ENCODE measurements at regions not wholly inside any gene's neighbourhood (a gene's known extent, or its start where the extent isn't known, plus 50 kb on each side); places are given as distances from the start of the nearest gene placed in this dataset.
"Not testable (repeated sequence)": the region's sequence is repeated elsewhere in the genome, so short reads cannot be mapped to it uniquely, and the experiment has no call there.

DNA sequence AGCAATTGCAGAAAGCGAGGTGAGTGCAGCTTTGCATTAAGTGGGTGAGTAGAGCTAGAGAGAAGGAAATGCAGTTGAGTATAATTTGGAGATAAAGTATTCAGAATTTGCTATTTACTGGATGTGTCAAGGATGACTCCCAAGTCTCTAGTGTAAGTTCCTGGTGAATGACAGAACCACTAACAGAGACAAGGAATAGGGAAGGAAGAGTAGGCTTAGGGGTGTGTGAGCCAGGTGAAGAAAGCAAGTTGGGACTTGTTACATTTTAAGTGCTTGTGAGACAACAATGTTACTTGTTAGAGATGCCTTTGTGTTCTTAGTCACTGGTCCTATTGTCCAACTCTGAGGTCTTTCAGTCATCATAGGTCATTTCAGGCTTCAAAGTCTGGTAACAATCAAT lies 70.8 kb downstream of the TBC1D26 start:
- CTCF ChIA-PET; POLR2A ChIA-PET; H3K9me3 ChIP-seq (ENCODE audit: control insufficient read depth, insufficient read depth, low read depth, low read length); H3K4me3 ChIP-seq (ENCODE audit: low read depth, low read length); H3K27ac ChIP-seq (ENCODE audit: extremely low read depth, low read depth, low read length); H3K36me3 ChIP-seq (ENCODE audit: control insufficient read depth in 2 of 2, insufficient read depth in 1 of 2, low read length in 2 of 2); H3K4me1 ChIP-seq (ENCODE audit: control insufficient read depth, insufficient read depth, low read length): not testable (repeated sequence)

- H3K4me1 ChIP-seq (ENCODE audit: control insufficient read depth, insufficient read depth, low read length); H3K36me3 ChIP-seq (ENCODE audit: control insufficient read depth in 2 of 2, insufficient read depth in 1 of 2, low read length in 2 of 2); H3K27ac ChIP-seq (ENCODE audit: extremely low read depth, low read depth, low read length); H3K4me3 ChIP-seq (ENCODE audit: low read depth, low read length); H3K9me3 ChIP-seq (ENCODE audit: control insufficient read depth, insufficient read depth, low read depth, low read length); POLR2A ChIA-PET; CTCF ChIA-PET: not testable (repeated sequence)
Measured at GRCh38 chr17:15806825-15807224, 74.7 kb downstream of the TBC1D26 start.

DNA sequence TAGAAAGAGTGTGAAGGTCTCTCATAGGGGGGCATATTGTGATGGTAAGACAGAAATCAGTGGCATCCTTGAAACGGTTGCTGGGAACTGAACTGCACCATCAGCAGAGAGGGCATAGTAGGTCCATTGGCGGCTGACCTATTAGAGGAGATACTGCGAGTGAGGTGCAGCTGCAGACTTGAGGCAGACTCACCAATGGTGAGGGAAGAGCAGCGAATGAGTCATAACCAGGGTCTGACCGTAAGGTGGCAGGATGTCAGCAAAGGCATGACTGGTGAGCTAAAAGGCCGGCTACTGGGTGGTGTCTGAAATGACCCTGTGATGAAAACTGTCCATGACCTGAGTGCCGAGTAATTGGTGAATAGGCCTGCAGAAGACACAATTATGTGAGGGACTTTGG lies 81.3 kb downstream of the TBC1D26 start:
- H3K36me3 ChIP-seq (ENCODE audit: control insufficient read depth in 2 of 2, insufficient read depth in 1 of 2, low read length in 2 of 2); H3K4me1 ChIP-seq (ENCODE audit: control insufficient read depth, insufficient read depth, low read length); CTCF ChIA-PET; H3K4me3 ChIP-seq (ENCODE audit: low read depth, low read length); H3K27ac ChIP-seq (ENCODE audit: extremely low read depth, low read depth, low read length); POLR2A ChIA-PET; H3K9me3 ChIP-seq (ENCODE audit: control insufficient read depth, insufficient read depth, low read depth, low read length): not testable (repeated sequence)

DNA sequence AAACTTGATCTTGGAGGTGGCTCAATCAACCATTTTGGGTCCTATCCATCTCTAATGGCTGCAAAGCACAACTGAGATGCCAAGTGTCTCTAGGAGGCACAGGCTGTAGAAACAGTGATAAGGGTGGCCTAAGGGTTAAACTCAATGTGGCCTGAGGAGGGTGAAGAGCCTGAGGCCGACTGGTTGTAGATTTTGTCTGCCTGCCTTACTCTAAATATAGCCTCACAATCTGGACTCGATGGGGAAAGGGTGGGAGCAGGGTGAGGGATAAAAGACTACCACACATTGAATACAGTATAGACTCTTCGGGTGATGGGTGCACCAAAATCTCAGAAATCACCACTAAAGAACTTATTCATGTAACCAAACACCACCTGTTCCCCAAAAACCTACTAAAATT lies 81.9 kb downstream of the TBC1D26 start:
- H3K4me1 ChIP-seq (ENCODE audit: control insufficient read depth, insufficient read depth, low read length); H3K36me3 ChIP-seq (ENCODE audit: control insufficient read depth in 2 of 2, insufficient read depth in 1 of 2, low read length in 2 of 2); H3K4me3 ChIP-seq (ENCODE audit: low read depth, low read length); POLR2A ChIA-PET; H3K9me3 ChIP-seq (ENCODE audit: control insufficient read depth, insufficient read depth, low read depth, low read length); H3K27ac ChIP-seq (ENCODE audit: extremely low read depth, low read depth, low read length); CTCF ChIA-PET: not testable (repeated sequence)

DNA sequence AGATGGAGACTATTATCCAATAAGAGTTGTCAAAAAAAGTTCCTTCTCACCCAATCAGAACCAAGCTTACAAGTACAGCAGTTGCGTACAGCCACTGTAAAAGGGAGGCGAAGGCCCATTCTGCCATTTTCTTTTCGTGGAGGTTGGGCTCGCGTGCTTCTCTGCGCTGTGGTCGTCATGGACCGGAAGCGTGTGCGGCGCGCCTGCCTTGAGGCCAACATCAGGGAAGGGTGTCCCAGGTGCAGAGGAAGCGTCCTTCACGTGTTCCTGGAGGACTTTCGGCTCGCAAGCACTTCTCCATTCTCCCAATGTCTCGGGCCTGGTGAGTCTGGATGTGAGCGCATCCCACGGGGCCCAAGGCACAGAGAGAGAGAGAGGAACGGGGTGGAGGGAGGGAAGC lies 85.8 kb downstream of the TBC1D26 start:
- H3K27ac ChIP-seq (ENCODE audit: extremely low read depth, low read depth, low read length); H3K9me3 ChIP-seq (ENCODE audit: control insufficient read depth, insufficient read depth, low read depth, low read length); H3K4me3 ChIP-seq (ENCODE audit: low read depth, low read length); H3K36me3 ChIP-seq (ENCODE audit: control insufficient read depth in 2 of 2, insufficient read depth in 1 of 2, low read length in 2 of 2); H3K4me1 ChIP-seq (ENCODE audit: control insufficient read depth, insufficient read depth, low read length); POLR2A ChIA-PET: not testable (repeated sequence)
- CTCF ChIA-PET = interaction anchor here (0.6 kb wide), 1 partner anchor 563 kb away, joined by 3 read pairs; the partner anchor contains the start of gene UBB

- H3K4me1 ChIP-seq (ENCODE audit: control insufficient read depth, insufficient read depth, low read length); H3K4me3 ChIP-seq (ENCODE audit: low read depth, low read length); H3K9me3 ChIP-seq (ENCODE audit: control insufficient read depth, insufficient read depth, low read depth, low read length); H3K27ac ChIP-seq (ENCODE audit: extremely low read depth, low read depth, low read length); POLR2A ChIA-PET; H3K36me3 ChIP-seq (ENCODE audit: control insufficient read depth in 2 of 2, insufficient read depth in 1 of 2, low read length in 2 of 2): not testable (repeated sequence)
- CTCF ChIA-PET = interaction anchor here (0.7 kb wide), 1 partner anchor 313 kb away, joined by 4 read pairs; no protein-coding TSS in a partner anchor
Measured at GRCh38 chr17:15822280-15822679, 90.2 kb downstream of the TBC1D26 start.

- H3K9me3 ChIP-seq (ENCODE audit: control insufficient read depth, insufficient read depth, low read depth, low read length); POLR2A ChIA-PET; H3K4me1 ChIP-seq (ENCODE audit: control insufficient read depth, insufficient read depth, low read length); H3K27ac ChIP-seq (ENCODE audit: extremely low read depth, low read depth, low read length); H3K4me3 ChIP-seq (ENCODE audit: low read depth, low read length); H3K36me3 ChIP-seq (ENCODE audit: control insufficient read depth in 2 of 2, insufficient read depth in 1 of 2, low read length in 2 of 2): not testable (repeated sequence)
- CTCF ChIA-PET = interaction anchor here (0.6 to 2.3 kb wide), 14 partner anchors 8 to 622 kb away, joined by 3 to 16 read pairs (median 3); partner anchors contain the start of genes ADORA2B, TTC19 and ZSWIM7
- TF ChIP-seq ZBTB20 (tag by site-specific recombination; IDR thresholded peaks at IDR 0.05) (peak; percentile 34; the same call in 1 of the 2 replicates), ZNF341 (tag by site-specific recombination; IDR thresholded peaks at IDR 0.05; ENCODE audit: low read depth) (0 out of 2 replicates have a peak, but pooled peaks have one; percentile 19), ZEB2 (tag by site-specific recombination; IDR thresholded peaks at IDR 0.05) (0 out of 2 replicates have a peak, but pooled peaks have one; percentile 28), ZNF660 (tag by site-specific recombination; IDR thresholded peaks at IDR 0.05) (peak; percentile 99), GLIS2 (tag by site-specific recombination; IDR thresholded peaks at IDR 0.05) (peak; percentile 76), ZSCAN30 (tag by site-specific recombination; IDR thresholded peaks at IDR 0.05) (peak; percentile 69; the same call in 1 of the 2 replicates), ZNF654 (tag by site-specific recombination; IDR thresholded peaks at IDR 0.05; ENCODE audit: low read depth) (peak; percentile 90), IKZF3 (tag by site-specific recombination; IDR thresholded peaks at IDR 0.05) (peak; percentile 87), GLIS1 (tag by site-specific recombination; IDR thresholded peaks at IDR 0.05) (peak; percentile 59), ZSCAN4 (tag by site-specific recombination; IDR thresholded peaks at IDR 0.05) (peak; percentile 15; the same call in 1 of the 2 replicates)
- TF ChIP-seq, protein P1, sequence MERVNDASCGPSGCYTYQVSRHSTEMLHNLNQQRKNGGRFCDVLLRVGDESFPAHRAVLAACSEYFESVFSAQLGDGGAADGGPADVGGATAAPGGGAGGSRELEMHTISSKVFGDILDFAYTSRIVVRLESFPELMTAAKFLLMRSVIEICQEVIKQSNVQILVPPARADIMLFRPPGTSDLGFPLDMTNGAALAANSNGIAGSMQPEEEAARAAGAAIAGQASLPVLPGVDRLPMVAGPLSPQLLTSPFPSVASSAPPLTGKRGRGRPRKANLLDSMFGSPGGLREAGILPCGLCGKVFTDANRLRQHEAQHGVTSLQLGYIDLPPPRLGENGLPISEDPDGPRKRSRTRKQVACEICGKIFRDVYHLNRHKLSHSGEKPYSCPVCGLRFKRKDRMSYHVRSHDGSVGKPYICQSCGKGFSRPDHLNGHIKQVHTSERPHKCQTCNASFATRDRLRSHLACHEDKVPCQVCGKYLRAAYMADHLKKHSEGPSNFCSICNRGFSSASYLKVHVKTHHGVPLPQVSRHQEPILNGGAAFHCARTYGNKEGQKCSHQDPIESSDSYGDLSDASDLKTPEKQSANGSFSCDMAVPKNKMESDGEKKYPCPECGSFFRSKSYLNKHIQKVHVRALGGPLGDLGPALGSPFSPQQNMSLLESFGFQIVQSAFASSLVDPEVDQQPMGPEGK (tag by site-specific recombination; IDR thresholded peaks at IDR 0.05) = peak; percentile 45; the same call in 1 of the 2 replicates
- TF ChIP-seq, protein P2, sequence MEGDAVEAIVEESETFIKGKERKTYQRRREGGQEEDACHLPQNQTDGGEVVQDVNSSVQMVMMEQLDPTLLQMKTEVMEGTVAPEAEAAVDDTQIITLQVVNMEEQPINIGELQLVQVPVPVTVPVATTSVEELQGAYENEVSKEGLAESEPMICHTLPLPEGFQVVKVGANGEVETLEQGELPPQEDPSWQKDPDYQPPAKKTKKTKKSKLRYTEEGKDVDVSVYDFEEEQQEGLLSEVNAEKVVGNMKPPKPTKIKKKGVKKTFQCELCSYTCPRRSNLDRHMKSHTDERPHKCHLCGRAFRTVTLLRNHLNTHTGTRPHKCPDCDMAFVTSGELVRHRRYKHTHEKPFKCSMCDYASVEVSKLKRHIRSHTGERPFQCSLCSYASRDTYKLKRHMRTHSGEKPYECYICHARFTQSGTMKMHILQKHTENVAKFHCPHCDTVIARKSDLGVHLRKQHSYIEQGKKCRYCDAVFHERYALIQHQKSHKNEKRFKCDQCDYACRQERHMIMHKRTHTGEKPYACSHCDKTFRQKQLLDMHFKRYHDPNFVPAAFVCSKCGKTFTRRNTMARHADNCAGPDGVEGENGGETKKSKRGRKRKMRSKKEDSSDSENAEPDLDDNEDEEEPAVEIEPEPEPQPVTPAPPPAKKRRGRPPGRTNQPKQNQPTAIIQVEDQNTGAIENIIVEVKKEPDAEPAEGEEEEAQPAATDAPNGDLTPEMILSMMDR (tag by site-specific recombination; IDR thresholded peaks at IDR 0.05) = peak; percentile 95
Measured at GRCh38 chr17:15828727-15829314, 96.7 kb downstream of the TBC1D26 start.

All from HEK293 (cell line).